RKO (cell line): ENCODE measurements at regions not wholly inside any gene's neighbourhood (a gene's known extent, or its start where the extent isn't known, plus 50 kb on each side); places are given as distances from the start of the nearest gene placed in this dataset.
A peak's percentile ranks its signal among the peaks of the same experiment; 100 is the strongest.
"Not testable (repeated sequence)": the region's sequence is repeated elsewhere in the genome, so short reads cannot be mapped to it uniquely, and the experiment has no call there.

Experiments used
- DNase-seq: peaks from one replicate; pipeline ENCODE4 v3.0.0-alpha.2; 2016; ENCODE audit warnings: low spot score

DNA sequence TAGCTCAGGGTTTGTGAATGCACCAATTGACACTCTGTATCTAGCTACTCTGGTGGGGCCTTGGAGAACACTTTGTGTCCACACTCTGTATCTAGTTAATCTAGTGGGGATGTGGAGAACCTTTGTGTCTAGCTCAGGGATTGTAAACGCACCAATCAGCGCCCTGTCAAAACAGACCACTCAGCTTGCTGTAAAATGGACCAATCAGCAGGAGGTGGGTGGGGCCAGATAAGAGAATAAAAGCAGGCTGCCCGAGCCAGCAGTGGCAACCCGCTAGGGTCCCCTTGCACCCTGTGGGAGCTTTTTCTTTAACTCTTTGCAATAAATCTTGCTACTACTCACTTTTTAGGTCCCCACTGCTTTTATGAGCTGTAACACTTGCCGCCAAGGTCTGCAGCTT is 115.6 kb upstream of the MBNL1 start:
- not testable (repeated sequence) for DNase-seq

DNA sequence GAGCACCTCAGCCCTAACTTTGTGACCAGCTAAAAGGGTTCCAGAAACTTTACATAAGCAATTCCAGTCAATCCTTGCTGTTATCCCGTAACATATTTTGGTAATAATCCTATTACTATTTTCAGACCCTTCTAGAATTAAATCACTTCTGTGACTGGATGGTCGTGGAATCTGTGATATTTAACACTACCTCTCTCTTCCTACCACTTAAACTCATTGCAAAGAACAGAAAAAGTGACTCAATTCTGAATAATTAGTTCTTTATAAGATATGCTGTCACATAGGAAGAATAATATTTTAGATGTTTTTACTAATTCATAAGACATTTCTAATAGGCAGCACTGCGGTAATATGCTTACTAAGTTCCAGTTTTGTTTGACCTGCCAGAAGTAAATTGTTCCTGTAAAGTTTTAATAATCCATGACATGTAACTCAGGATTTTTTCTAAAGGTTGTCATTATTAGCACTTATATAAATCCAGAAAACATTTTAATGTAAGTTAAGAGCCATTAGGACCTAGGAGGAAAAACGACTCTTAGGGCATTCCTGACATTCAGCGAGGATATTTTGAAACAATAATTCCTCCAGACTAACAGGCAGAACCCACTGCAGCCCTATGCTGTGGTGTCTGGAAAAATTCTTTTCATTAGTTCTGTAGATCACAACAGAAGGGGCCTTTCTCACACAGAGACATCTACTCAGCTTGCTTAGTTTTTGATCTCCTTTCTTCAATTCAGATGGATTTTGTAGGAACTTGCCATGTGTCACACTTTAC is 113.3 kb upstream of the MBNL1 start:
- DNase-seq = no peak

DNA sequence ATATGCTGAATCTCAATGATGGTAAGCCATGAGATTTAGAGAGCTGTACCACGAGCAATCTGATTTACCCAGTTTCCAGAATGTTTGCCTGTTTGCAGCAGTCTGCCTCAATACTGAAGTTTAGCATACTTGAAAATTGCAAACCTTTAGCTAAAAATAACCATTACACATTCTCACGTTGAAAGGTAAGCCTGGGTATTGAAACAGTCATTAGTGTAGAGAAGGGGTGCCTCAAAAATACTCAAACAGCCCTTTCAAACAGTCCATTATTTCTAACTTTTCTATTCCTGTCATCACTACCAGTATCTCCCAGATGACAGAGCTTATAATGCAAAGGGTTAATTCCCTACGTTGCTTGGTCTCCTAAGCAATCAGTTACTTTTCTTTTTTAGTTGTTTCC is 111.8 kb upstream of the MBNL1 start:
- DNase-seq = no peak

DNA sequence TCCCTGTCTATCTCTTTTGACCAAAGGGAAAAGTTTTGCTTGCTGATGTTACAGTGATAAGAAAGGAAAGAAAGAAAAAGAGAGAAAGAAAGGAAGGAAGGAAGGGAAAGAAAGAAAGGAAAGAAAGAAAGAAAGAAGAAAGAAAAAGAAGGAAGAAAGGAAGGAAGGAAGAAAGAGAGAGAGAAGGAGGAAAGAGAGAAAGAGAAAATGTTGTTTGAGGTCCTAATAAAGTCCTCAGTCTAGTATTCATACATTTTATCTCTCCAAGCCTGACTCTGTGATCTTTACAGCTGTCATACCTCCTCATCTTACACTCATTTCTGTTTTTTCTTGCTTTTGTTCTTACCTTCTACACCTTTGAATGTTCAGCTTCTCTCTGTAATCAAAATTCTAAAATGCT is 111.4 kb upstream of the MBNL1 start:
- no peak for DNase-seq

DNA sequence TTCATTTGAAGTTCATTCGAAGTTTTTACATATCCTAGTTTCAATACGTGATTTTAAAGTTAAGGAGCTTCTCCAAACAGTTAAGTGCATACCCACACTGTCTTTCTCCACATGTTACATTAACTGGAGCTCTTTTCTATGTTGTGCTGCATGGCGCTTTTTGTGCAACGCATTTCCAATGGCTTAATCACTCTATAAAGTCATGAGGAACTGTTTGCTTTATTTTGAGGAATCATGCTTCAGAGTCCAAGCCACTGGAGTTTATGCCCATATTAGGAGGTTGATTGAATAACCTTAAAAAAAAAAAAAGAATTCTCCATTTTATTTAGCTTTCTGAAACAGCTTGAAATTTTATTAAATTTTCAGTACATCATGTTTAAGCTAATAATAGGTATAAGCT is 109.4 kb upstream of the MBNL1 start:
- peak; percentile 32 for DNase-seq

DNA sequence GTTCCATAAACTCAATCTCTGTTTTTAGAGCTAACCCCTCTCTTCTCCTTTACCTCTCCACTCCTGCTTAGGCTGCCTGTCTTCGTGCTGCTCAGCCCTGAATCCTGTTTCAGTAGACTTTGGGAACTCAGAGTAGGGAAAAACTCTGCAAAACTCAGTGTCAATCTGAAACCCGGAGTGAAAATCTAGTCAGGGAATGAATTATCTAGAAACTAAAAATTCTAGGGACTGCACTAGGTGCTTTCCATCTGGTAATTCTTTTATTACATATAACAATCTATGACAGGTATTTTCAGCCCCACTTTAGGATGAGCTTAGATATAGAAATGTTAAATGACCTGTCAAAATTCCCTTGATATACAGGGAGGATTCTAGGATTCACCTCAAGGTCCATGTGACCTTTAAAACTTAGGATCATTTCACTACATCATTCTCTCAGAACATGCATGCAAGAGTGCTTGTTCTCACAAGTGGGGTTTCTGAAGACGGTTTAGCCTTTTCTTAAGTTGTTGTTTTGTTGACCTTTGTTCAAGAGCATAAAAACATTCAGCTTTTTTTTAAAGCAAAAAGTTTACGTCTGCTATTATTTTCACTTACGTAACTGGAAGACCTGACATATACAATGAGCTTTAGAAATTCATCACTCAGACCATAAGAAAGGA is 108.2 kb upstream of the MBNL1 start:
- DNase-seq = no peak

DNA sequence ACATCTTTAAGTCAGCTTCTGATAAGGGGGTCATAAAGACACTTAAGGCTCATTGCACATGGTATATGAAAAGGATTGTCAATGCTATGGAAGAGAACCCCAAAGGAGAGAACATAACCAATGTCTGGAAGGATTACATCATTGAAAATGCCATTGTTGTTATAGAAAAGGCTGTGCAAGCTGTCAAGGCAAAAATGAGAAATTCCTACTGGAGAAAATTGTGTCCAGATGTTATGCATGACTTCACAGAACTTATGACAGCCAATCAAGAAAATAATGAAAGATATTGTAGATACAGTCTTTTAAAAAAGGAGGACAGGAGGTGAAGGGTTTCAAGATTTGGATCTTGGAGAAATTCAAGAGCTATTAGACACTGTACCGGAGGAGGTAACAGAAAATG is 96.3 kb upstream of the MBNL1 start:
- no peak for DNase-seq

DNA sequence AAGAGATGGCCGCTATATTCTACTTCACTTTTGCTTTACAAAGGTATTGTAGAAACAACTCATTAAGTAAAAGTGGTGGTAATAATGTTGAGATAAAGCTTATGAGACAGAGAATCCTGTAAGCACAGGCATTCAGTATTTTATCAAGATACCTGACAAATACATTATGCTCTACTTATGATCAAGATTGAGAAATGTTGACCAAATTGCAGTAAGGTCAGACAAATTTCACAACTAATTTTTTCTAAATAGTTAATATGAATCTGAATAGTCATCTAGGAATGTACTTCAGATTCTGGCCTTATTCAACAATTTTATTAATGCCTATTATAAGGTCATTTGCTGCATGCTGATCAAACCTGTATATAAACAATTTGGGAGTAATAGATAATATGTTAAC is 95.1 kb upstream of the MBNL1 start:
- no peak for DNase-seq

DNA sequence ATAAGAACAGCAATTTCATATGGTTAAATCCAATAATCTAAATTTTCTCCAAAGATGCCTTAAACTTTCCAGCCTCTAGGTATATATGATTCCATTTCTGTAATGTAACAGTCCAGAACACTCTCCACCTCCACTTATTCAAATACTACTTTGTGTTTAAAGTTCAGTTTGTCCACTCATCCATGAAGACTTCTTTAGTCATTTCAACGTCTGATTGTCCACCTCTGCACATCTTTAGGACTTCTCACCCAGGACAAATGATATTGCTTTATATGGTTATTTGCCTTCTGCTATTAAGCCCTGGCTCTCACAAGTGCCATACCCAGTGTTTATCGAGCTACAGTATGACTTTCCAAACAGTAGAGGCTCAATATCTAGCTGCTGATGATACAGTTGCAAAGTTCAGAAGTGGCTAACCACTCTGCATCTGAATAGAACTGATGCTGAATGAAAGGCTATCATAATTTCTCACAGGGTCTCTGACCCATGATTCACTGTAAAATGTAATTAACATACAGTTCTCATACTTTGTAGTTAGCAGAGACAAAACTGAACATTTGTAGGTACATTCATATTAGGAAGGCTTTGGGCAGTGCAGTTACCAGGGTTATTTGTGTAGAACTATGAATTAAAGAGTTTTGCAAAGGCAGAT is 93.7 kb upstream of the MBNL1 start:
- no peak for DNase-seq

DNA sequence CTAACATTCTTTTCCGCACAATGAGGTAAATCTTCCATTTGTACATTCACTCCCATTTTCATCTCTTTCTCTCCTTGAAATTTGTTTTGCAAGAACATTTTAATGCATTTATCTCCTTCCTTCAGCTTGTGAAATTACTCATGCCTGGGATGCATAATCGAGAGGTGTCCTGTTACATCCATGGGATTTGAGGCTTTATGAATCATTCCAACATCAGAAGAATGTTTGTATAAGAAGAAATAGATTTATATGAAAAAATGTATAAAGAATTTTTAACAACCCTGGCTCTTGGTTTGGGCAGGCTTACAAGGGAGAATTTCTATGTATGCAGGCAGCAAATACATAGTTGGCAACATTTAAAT is 93.2 kb upstream of the MBNL1 start:
- peak; percentile 52 for DNase-seq

DNA sequence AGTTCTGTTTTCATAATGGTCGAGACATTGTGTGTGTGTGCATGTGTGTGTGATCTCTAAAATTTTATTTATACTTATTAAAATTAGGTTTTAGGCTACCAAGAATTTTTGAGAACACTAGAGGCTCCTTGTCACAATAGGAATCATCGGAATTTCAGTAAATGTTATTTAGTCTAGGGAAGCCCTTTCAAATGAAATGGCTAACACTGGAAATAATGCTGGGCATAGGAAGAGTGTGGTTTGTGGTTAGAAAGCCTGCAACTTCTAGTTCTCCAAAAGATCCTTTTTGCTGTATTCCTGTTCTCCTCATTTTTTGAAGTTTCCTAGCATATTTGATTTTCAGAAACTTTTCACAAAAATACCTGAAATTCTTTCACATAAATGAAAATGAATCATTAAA is 92.5 kb upstream of the MBNL1 start:
- no peak for DNase-seq

DNA sequence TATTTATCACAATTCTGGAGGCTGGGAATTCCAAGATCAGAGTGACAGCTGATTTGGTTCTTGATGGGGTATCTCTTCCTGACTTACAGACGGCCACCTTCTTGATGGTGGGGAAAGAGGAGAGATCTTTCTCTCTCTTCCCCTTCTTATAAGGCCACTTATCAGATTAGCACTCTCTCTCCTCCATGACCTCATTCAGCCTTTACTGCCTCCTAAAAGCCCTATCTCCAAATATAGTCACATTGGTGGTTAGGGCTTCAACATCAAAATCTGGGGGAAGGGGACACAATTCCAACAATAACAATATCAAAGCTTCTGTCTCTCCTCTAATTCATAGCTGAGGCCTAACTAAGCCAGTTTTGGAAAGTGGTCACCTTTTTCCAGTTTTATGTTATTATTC is 91.7 kb upstream of the MBNL1 start:
- DNase-seq = no peak

DNA sequence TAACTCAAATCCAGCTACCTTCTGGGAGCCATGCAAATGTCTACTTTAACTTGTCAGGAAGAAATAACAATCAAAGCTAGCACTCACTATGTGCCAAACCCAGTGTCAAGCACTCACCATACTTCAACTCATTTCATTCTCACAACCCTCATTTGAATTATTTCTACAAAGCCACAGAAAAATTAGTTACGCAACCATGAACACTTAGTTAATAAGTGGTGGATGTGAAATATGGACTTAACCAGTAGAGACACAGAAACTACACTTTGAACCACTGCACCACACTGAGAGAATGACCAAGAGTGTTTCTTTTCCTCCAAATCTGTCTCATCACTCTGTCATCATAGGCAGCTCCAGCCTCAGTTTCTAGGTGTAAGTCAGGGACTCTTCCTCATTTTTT is 91.0 kb upstream of the MBNL1 start:
- no peak for DNase-seq

DNA sequence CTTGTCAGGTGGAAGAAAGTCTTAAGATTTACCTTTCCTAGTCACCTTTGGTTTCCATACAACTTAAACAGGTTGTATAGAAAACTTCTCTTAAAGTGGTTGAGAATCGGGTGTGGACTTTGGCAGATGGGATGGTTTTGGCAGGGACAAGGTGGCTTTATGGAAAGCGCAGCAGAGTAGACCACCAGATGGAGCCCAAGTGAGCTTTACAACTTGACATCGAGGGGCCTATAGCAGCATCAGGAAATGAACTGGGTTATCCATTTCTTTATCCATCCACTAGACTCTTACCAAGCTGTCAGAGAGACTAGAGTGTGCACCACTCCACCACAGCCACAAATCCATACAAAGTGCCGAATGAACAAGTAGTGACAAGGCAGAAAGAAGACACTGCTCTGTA is 85.3 kb upstream of the MBNL1 start:
- peak; percentile 33 for DNase-seq

DNA sequence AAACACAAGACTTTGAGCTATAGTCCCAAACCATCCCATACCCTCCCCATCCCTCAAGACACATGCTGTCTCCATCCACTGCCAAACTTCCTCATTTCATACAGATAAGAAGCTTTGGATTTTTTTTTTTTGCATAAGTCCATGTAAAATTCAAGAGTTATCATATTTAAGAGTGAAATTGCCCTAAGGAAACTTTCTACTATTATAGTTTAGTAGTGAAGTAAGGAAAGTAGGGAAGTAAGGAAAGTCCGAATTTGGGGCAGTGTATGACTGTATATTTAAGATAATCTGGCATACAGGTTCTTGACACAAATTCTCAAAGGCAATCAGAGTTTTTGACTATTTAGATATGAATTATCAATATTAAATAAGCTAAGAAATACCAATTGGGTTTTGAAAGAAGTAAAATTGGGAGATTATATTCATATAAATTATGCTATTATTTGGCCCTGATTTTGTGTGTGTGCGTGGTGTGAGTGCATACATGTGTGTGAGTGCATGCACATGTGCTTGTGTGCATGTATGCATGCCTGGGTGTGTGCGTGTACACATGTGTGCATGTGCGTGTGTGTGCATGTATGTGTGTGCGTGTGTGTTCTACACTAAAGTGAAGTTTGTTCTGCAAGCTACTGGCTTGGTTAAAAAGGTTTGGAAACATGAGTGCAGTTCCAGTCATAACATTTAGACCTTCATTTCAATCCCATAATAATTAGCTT is 83.6 kb upstream of the MBNL1 start:
- no peak for DNase-seq

DNA sequence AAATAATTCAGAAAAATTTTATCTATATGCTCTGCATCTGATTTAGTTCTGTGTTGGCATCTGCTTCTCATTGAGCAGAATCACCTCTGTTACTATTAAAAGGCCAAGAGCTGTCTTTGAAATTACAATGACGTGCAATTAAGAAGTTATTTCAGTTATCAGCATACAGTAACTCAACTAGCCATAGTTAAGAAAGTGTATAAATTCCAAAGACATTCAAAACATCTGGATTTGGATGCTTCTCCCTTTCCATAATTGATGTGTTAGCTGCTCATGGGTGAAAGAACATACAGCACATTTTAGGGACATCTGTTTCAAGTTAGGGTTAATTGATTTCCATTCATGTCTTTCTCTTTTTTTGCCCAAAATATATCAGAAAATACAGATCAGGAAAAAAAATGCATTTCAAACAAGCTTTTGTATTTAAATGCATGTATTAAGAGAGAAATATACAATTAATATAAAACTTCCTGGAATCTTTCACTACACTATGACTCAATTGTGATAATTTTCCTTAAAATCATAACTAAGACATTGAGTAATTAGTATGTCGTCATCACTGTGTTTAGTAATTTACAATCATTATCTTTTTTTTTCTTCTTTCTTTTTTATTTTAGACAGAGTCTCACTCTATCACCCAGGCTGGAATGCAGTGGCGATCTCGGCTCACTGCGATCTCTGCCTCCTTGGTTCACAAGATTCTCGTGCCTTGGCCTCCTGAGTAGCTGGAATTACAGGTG is 82.7 kb upstream of the MBNL1 start:
- no peak for DNase-seq

DNA sequence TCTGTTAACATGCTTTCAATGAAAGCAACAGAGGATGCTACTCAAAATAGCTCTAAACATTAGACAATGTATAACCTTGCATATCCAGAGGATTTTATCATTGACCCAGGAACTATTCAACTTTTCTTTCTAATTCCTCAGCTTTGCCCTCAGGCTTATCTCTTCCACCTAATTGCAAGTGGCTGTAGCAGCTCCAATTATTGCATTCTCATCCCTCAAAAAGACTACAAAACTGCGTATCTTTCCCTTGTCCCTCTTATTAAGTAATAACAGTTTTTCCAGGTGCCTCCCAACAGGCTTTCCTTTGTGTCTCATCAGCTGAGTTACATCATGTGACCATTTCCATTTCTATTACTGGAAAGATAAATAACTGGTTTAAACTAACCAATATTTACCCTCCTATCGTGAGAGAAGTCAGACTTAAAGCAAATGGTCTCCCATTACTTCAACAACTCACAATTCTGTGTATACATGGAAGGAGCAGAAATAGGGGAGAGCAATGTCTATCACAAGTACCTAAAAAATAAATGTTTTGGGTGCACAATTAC is 78.0 kb upstream of the MBNL1 start:
- DNase-seq = no peak

DNA sequence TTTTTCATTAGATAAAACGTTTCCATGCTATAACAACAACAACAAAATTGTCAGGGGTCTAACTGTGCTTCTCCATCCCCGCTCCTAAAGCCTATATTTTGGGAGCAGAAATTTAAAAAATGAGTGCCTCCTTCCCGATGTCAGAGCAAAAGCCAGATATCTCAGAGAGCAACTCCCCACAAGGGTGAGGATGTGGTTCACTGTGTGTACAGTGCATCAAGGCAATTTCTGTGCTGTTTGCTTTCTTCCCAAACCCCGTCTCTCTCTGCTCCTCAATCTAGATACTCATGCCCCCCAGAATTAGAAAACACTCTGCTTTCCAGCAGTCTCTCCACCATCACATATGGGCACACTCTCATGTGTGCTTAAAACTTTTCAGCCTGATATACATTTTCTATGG is 76.7 kb upstream of the MBNL1 start:
- no peak for DNase-seq

DNA sequence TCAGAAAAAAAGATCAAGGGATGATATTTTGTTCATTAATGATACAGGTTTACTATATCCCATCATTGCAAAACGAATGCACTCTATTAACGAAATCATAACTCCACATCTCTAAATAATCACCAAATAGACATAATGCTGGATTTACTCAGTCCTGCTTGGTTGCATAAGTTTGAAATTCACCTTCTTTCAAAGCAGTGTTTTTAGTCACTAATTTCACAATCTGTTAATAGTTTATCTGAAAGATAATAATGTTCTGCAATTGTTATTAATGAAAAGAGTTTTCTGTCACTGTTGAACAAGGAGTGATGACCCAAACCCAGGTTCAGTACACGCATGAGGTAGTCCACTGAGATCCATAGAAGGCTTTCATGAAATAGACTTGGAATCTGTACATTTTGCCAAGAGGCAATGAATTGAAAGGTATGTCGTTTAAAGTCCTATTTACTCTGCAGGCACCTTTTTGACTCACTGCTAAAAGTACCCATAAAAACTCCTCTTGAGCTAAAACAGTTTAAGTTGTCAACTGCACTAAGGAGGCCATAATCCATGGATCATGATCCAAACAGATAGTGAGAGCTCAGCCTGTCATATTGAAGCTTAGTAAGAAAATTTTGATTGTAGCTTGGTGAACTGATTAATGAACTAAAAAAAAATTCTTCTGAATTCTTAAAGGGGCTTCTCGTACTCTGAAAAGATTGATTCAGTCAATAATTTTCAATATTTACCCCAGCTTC is 75.6 kb upstream of the MBNL1 start:
- DNase-seq = no peak

DNA sequence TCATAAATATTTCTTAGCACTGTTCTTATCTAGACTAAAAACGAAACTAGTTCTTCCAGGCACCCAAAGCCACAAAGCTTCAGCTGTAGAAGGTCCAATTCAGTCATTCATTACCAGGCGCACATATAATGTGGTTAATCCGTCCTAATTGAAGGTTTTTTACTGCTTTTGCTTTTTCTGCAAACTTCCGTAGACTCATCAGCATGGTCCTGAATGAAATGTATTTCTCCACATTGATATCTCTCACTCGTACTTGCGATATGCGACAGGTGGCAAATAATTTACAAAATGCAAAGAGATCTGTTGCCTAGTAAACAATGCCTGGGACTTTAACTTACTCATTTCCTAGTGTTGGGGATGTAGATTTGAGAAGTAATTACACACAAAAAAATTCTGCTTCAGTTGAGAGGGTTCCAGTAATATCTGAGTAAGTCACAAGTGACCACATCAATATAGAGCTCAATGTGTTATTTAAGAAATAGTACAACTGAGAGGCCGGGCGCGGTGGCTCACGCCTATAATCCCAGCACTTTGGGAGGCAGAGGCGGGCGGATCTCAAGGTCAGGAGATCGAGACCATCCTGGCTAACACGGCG is 75.0 kb upstream of the MBNL1 start:
- no peak for DNase-seq

DNA sequence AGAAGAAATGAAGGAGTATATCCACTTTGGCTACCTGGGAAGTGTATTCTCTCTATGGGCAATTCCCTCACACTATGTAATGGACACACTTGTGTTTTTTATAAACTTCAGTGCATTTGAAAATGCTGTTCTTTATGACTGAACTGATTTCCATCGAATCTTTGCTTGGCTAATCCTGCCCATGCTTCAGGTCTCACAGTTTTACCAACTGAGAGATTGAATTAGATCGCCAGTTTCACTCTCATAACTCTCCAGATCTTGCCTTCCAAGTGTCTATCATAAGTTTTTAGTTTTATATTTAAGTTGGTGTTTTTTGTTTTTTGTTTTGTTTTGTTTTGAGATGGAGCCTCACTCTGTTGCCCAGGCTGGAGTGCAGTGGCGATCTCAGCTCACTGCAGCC is 73.5 kb upstream of the MBNL1 start:
- DNase-seq = no peak
